Adrenal gland (tissue), 5 donors: ENCODE measurements at regions not wholly inside any gene's neighbourhood (a gene's known extent, or its start where the extent isn't known, plus 50 kb on each side); places are given as distances from the start of the nearest gene placed in this dataset.

ENCODE experiments used
- CTCF ChIP-seq, 6 experiments: fragments of 450-650 bp in 4 of 6; fragments of 200-600 bp in 2 of 6; sonication (generic) in 1 of 6; IDR thresholded peaks; 1 replicate in 5 of 6; 2 replicates in 1 of 6; pipeline versions ENCODE4 v1.5.1 to v1.8.0; 2016 to 2021; ENCODE audit warnings: antibody characterized with exemption in 6 of 6, mild to moderate bottlenecking in 2 of 6, moderate library complexity in 1 of 6
- POLR2A ChIP-seq, 2 donors: fragments of 450-650 bp; IDR thresholded peaks; one replicate each; pipeline ENCODE4 v1.6.1; 2017; ENCODE audit warnings: antibody characterized with exemption in 2 of 2, mild to moderate bottlenecking in 2 of 2, moderate library complexity in 1 of 2
- donor health status: DM: no; HTN: no; CAD: no.

DNA sequence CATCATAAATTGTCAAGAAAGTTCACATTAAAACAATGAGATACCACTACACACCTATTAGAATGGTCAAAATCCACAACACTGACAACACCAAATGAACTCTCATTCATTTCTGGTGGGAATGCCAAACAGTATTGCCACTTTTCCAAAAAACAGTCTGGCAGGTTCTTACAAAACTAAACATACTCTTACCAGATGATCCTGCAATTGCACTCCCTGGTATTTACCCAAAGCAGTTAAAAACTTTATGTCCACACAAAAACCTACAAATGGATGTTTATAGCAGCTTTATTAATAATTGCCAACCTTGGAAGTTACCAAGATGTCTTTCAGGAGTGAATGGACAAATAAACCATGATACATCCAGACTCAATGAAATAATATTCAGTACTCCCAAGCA, 56.8 kb downstream of the ZNF608 start:
- no peak for TF ChIP-seq CTCF (IDR thresholded peaks at IDR 0.05)
- no peak for TF ChIP-seq POLR2A (IDR thresholded peaks at IDR 0.05)
